HG03571 (cell line): ENCODE measurements at regions not wholly inside any gene's neighbourhood (a gene's known extent, or its start where the extent isn't known, plus 50 kb on each side); places are given as distances from the start of the nearest gene placed in this dataset.

ENCODE experiments used
- ATAC-seq: cut with Tn5 transposase; IDR thresholded peaks from one replicate; pipeline ENCODE4 v1.9.1; 2021; ENCODE audit not compliant: unreplicated experiment

- no peak for ATAC-seq
Observed at GRCh38 chr10:70966646-70967553, 78.5 kb upstream of the PCBD1 start.

- no peak for ATAC-seq
Observed at GRCh38 chr10:70967591-70968587, 79.5 kb upstream of the PCBD1 start.

GRCh38 chr10:70969188-70969587 lies 80.8 kb upstream of the PCBD1 start:
- ATAC-seq = no peak

DNA sequence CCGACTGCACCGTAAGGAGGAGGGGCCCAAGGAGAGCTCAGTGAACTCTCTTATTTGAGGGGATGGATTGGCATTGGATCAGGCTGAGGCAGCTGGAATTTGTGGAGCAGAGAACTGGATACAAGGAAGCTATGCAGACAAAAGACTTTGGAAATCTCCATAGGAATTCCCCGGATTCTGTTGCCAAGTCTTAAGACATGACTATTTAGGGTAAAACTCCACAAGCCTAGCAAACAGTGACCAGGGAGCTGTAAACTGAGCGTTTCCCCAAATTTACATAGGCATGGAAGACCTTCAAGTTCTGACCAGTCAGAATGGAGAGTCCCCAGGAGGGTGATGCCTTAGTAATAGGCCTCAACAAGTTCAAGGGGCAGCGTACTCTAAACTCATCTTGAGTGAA lies 82.5 kb upstream of the PCBD1 start:
- ATAC-seq = no peak

DNA sequence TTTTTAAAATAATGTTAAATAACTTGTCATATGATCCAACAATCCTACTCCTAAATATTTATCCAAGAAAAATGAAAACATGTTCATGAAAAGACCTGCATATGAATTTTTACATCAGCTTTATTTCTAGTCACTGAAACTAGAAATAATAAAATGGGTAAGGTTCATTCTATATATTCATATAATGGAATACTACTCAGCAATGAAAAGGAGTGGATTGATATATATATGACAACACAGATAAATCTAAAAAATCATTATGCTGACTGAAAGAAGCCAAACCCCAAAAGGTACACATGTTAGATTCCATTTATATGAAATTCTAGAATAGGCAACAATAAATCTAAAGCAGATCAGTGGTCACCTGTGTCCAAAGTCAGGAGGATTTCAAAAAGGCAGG lies 84.9 kb upstream of the PCBD1 start:
- no peak for ATAC-seq

DNA sequence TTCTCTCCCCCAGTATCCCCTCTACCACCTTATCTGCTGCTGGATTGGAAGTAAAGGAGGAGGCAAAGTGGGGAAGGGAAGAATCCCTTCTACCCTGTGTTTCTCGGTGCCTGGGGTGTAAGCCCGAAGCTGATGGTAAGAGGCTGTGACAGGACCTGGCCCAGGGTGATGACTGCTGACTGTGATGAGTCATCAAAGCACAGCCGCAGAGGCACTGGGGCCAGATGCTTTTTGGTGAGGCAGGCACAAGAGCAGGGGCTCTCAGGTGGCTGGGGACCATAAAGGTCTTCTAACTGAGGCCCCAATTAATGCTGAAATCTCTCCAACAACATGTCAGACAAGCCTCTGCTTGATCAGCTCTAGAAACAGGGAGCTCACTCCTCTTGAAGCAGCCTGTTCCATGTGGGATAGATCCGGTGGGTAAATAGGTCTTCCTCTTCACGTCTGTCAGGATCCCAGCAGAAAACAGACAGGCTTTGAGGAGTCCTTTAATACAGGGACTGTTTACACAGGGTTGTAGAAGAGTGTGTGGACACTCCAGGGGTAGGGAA lies 86.1 kb upstream of the PCBD1 start:
- ATAC-seq = no peak

DNA sequence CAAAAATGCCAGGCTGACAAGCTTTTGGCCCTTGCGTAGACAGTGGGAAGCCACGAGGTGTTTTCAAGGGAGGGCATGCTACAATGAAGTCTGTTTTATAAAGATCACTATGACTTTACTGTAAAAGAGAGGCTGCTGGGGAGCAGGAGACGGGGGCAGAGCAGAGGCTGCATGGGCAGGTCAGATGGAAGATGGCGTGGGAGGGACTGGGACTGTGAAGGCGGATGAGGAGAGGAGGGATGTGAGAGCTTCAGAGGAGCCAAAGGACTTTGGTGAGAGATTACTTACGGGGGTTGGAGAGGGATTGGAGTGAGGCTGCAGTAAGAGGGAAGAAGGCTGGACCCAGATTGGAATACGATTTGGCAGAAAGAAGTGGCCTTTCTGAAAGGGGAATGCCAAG lies 86.6 kb upstream of the PCBD1 start:
- ATAC-seq = no peak

DNA sequence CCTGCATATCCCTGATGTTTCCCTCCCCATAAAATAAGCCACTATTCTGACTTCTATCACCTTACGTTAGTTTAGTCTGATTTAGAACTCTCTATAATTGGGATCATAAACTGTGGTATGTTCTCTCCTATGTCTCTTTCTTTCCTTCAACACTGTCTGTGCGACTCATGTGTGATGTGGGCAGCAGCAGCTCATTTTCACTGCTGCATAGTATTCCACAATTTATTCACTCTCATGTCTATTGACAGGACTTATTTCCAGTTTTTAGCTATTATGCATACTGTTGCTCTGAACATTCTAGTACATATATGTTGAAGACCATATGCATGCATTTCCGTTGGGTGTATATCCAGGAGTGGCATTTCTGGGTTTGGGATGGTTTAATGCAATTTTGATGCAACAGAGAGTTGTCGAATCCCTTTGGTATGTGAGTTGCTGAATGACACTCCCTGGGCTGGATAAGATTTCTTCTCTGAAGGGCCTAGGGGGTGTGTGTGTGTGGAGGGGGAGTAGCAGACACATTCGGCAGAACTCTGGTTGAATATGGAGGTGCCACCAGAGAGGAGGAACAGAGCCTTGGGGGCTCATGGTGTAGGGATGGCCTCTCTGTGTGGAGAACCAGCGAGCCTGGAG lies 87.8 kb upstream of the PCBD1 start:
- ATAC-seq = no peak

- ATAC-seq = no peak
Observed at GRCh38 chr10:70977625-70978024, 89.3 kb upstream of the PCBD1 start.

DNA sequence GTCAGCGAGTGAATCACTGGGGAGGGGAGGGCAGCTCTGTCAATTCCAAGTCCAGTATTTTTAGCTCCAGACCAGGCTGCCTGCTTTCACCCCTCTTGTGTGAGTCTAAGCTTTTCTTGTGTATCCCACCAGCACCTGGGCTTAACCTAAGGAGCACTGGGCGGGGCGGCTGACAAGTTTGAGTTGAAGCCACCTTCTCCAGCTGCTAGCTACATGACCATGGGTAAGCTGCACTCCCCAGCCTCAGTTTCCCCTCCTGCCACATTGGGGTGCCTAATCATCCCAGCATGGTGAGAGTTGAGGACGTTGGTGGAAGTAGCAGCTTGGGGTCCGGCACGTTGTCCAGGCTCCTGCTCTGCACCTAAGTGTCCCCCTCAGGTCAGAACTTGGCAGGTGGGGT lies 89.8 kb upstream of the PCBD1 start:
- no peak for ATAC-seq

DNA sequence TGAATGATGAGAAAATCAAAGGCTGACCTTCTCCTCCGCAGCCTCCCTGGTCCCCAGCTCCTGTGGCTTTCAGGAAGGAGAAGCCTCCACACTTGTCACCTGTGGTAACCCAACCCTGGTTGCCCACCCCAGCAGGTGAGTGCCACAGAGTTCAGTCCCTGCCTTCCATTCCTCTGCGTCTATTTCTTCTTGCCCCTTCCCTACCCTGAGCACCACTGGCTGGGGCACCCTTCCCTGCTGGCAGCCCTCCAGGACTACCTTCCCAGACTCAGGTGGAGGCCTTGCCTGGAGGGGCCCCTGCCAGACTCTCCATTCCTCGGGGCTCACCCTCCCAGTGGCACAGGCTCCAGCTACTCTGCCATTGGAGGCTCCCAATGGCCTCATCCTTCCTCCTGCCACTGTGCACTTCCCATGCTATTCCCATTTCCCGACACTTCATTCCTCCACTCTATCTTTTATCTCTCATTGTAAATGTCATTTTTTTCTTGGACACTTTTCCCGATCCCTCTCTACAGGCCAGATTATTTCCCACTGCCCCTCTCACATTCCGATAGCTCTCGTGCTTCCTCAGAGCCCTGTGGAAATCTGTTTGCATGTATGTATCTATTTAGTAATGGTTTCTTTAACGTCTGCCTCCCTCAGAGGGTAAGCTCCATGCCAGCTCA lies 90.6 kb upstream of the PCBD1 start:
- no peak for ATAC-seq

- ATAC-seq = no peak
Observed at GRCh38 chr10:70980687-70981086, 92.3 kb upstream of the PCBD1 start.

GRCh38 chr10:70981171-70981836 lies 92.9 kb upstream of the PCBD1 start:
- ATAC-seq = no peak

- ATAC-seq = no peak
Observed at GRCh38 chr10:70981936-70982335, 93.6 kb upstream of the PCBD1 start.

GRCh38 chr10:70982443-70982842 lies 94.1 kb upstream of the PCBD1 start:
- ATAC-seq = peak; percentile 71

GRCh38 chr10:70984986-70985722 lies 96.8 kb upstream of the PCBD1 start:
- ATAC-seq = no peak

GRCh38 chr10:70985824-70986622 lies 97.7 kb upstream of the PCBD1 start:
- no peak for ATAC-seq

- ATAC-seq = no peak
Observed at GRCh38 chr10:70986623-70986950, 98.2 kb upstream of the PCBD1 start.
